Mucosa of descending colon (tissue), 3 donors: ENCODE measurements at regions not wholly inside any gene's neighbourhood (a gene's known extent, or its start where the extent isn't known, plus 50 kb on each side); places are given as distances from the start of the nearest gene placed in this dataset.

Experiments used
- ATAC-seq: fragments of 200-7000 bp; cut with Tn5 transposase; one replicate; pipeline ENCODE4 v1.9.1; 2020; ENCODE audit warnings: mild to moderate bottlenecking, moderate library complexity
- DNase-seq, 3 donors: peaks; one replicate each; pipeline ENCODE4 v3.0.0-alpha.2; 2020
- H3K36me3 ChIP-seq: fragments of 200-600 bp; one replicate; pipeline ENCODE4 v1.8.0; 2021; ENCODE audit warnings: low read depth, mild to moderate bottlenecking
- H3K4me1 ChIP-seq: fragments of 200-600 bp; one replicate; pipeline ENCODE4 v1.8.0; 2021; ENCODE audit warnings: low read depth, mild to moderate bottlenecking
- H3K4me3 ChIP-seq: fragments of 200-600 bp; one replicate; pipeline ENCODE4 v1.8.0; 2021; ENCODE audit warnings: mild to moderate bottlenecking
- H3K9me3 ChIP-seq: fragments of 200-600 bp; one replicate; pipeline ENCODE4 v1.8.0; 2021; ENCODE audit warnings: mild to moderate bottlenecking
- CTCF ChIP-seq: fragments of 200-600 bp; IDR thresholded peaks from one replicate; pipeline ENCODE4 v1.8.0; 2022; ENCODE audit warnings: antibody characterized with exemption, mild to moderate bottlenecking
- intact Hi-C, 2 donors: fragments of 100-400 bp; cut with DNase I in 1 of 2; cut with micrococcal nuclease in 1 of 2; formaldehyde crosslinking; loops; one replicate each; pipeline versions ENCODE4 v1.11.0 to v1.11.1; 2022; cut with DNase I, micrococcal nuclease
- donor health status: DM: no; HTN: no; CAD: no; lungs with moderate emphysema.
- donor health status: DM: no; HTN: no; CAD: no.
- donor health status: DM: no; HTN: yes; CAD: no.

DNA sequence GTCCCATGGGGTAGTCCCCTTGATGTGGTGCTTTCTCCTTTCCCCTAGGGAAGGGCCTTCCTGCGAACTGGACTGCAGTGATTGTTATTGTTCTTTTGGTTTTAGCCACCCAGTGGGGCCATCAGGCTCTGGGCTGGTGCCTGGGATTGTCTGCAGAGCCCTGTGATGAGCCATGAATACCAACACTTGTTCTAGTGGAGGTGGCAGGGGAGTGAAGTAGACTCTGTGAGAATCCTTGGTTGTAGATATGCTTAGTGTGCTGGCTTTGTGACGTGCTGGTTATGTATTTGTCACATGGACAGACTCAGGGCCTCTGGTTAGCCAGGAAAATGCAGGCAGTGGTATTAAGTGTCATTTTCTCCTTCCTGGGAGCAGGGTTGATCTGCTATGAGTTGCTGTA, 51.8 kb upstream of the NDUFB4 start:
- ATAC-seq (no peak), DNase-seq (no peak)
- H3K36me3 ChIP-seq: no peaks in the 10 kb centered on the region
- H3K4me3 ChIP-seq: no peak overlapping the region
- H3K9me3 ChIP-seq: peaks cover 31% of the 10 kb centered on the region
- no peaks in the 10 kb centered on the region for H3K4me1 ChIP-seq
- intact Hi-C loops: no loop called here
- TF ChIP-seq CTCF: no peak

DNA sequence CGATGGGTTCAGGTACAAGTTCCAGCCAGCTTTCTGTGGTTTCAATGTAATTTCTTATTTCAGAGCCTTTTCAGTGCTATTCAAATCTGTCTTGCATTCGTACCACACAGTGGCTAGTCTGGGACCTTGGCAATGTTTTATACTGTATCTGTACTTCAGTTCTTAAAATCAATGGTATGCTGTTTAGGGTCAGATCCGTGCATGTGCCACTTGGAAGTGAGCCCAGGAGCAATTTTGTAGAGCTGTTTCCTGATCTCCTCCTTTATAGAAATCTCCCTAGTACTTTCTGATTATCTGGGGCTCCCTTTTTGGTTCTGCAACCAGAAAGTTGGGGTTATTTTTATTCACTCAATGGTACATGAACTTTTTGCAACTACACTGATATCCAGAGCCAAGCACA, 59.5 kb upstream of the NDUFB4 start:
- H3K4me1 ChIP-seq: no peaks in the 10 kb centered on the region
- intact Hi-C loops: no loop called here
- TF ChIP-seq CTCF: no peak
- no peaks in the 10 kb centered on the region for H3K36me3 ChIP-seq
- ATAC-seq (no peak), DNase-seq (peak in 1 of 3 donors; percentile 47)
- H3K9me3 ChIP-seq: peaks cover 21% of the 10 kb centered on the region
- H3K4me3 ChIP-seq: no peak overlapping the region

GRCh38 chr3:120532969-120533368, 63.2 kb upstream of the NDUFB4 start:
- Histone ChIP-seq H3K4me1 (no peaks in the 10 kb centered on the region), H3K36me3 (no peaks in the 10 kb centered on the region), H3K4me3 (no peak overlapping the region), H3K9me3 (no peaks in the 10 kb centered on the region)
- ATAC-seq (no peak), DNase-seq (no peak)
- no peak for TF ChIP-seq CTCF
- intact Hi-C loops: no loop called here

- ATAC-seq (no peak), DNase-seq (no peak)
- Histone ChIP-seq H3K4me3 (no peak overlapping the region), H3K36me3 (no peaks in the 10 kb centered on the region), H3K4me1 (no peaks in the 10 kb centered on the region), H3K9me3 (no peaks in the 10 kb centered on the region)
- TF ChIP-seq CTCF: no peak
- intact Hi-C loops: no loop called here
Observed at GRCh38 chr3:120528163-120528562, 68.0 kb upstream of the NDUFB4 start.

DNA sequence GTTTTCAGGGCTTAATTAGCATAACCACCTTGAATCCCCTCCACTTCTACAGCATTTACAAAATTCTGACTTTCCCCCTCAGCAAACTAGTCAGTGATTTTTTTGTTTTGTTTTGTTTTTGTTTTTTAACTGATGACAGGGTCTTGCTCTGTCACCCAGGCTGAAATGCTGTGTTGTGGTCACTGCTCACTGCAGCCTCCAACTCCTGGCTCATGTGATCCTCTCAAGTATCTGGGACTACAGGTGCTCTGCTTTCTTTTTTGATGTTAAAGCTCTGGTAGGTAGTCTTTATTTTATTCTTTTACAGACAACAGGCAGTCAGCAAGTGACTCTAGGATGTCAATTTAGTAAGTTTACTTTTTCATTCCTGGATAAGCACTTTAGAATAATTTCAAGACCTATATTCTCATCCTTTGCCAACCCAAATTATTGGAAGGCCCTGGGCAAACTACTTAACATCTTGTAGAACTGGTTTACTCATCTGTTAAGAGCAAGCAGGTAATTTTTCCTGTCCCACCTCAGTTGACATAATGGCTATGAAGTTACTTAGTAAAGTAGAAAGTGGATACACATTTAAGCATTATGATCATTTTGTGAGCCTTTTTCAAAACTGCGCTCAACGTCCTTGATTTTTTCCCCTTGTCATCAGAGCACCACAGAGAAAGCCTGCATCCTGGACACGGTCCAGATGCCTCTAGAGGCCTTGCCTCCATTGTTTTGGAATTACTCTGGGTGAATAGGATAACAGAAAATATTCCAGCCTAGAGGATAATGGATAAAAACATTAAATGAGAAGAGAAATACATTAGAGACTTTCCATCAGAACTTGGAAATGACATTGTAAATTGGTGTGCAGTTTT, 69.9 kb upstream of the NDUFB4 start:
- no peak for TF ChIP-seq CTCF
- DNase-seq (no peak), ATAC-seq (no peak)
- H3K36me3 ChIP-seq: no peaks in the 10 kb centered on the region
- H3K4me3 ChIP-seq: no peak overlapping the region
- intact Hi-C loops: no loop called here
- H3K9me3 ChIP-seq: no peaks in the 10 kb centered on the region
- no peaks in the 10 kb centered on the region for H3K4me1 ChIP-seq
